ENCODE measurements at regions not wholly inside any gene's neighbourhood (a gene's known extent, or its start where the extent isn't known, plus 50 kb on each side); places are given as distances from the start of the nearest gene placed in this dataset.

DNA sequence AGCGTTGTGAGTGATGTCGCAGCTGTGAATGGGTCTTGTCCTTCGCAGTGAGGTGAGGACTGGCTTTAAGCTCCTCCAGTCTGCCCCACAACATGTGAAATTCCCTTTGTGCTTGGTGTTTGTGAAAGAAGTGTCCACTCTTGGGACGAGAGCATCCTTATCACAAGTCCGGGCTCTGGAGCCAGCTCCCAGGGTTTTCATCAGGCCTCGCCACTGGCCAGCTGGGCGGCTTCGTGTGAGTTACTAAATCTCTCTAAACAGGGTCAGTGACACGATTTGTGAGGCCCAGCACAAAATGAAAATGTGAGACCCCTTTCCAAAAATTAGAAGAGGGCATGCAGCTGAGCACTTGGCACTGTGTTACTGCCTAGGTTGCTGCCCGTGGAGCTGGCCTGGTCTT is 115.9 kb downstream of the VAPA start:
- no peak overlapping the region for H3K27ac ChIP-seq (replicated peaks)
- DNase-seq (ENCODE audit: low read depth in 1 of 2, low spot score in 1 of 2): no peak
- H3K4me3 ChIP-seq (replicated peaks; ENCODE audit: insufficient read depth, low read length): no peak overlapping the region
- TF ChIP-seq, protein P1, sequence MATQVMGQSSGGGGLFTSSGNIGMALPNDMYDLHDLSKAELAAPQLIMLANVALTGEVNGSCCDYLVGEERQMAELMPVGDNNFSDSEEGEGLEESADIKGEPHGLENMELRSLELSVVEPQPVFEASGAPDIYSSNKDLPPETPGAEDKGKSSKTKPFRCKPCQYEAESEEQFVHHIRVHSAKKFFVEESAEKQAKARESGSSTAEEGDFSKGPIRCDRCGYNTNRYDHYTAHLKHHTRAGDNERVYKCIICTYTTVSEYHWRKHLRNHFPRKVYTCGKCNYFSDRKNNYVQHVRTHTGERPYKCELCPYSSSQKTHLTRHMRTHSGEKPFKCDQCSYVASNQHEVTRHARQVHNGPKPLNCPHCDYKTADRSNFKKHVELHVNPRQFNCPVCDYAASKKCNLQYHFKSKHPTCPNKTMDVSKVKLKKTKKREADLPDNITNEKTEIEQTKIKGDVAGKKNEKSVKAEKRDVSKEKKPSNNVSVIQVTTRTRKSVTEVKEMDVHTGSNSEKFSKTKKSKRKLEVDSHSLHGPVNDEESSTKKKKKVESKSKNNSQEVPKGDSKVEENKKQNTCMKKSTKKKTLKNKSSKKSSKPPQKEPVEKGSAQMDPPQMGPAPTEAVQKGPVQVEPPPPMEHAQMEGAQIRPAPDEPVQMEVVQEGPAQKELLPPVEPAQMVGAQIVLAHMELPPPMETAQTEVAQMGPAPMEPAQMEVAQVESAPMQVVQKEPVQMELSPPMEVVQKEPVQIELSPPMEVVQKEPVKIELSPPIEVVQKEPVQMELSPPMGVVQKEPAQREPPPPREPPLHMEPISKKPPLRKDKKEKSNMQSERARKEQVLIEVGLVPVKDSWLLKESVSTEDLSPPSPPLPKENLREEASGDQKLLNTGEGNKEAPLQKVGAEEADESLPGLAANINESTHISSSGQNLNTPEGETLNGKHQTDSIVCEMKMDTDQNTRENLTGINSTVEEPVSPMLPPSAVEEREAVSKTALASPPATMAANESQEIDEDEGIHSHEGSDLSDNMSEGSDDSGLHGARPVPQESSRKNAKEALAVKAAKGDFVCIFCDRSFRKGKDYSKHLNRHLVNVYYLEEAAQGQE (IDR thresholded peaks at IDR 0.05; ENCODE audit: insufficient replicate concordance, low read depth): no peak
- TF ChIP-seq SPI1 (IDR thresholded peaks at IDR 0.05; ENCODE audit: borderline replicate concordance, low read depth): no peak
- TF ChIP-seq, protein P2, sequence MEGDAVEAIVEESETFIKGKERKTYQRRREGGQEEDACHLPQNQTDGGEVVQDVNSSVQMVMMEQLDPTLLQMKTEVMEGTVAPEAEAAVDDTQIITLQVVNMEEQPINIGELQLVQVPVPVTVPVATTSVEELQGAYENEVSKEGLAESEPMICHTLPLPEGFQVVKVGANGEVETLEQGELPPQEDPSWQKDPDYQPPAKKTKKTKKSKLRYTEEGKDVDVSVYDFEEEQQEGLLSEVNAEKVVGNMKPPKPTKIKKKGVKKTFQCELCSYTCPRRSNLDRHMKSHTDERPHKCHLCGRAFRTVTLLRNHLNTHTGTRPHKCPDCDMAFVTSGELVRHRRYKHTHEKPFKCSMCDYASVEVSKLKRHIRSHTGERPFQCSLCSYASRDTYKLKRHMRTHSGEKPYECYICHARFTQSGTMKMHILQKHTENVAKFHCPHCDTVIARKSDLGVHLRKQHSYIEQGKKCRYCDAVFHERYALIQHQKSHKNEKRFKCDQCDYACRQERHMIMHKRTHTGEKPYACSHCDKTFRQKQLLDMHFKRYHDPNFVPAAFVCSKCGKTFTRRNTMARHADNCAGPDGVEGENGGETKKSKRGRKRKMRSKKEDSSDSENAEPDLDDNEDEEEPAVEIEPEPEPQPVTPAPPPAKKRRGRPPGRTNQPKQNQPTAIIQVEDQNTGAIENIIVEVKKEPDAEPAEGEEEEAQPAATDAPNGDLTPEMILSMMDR (IDR thresholded peaks at IDR 0.05; ENCODE audit: insufficient read depth, low read length): no peak
- no peak for TF ChIP-seq GABPA (IDR thresholded peaks at IDR 0.05; ENCODE audit: low read depth)
- peaks cover 14% of the 10 kb centered on the region for H3K27me3 ChIP-seq (ENCODE audit: insufficient read depth, poor library complexity, severe bottlenecking)

DNA sequence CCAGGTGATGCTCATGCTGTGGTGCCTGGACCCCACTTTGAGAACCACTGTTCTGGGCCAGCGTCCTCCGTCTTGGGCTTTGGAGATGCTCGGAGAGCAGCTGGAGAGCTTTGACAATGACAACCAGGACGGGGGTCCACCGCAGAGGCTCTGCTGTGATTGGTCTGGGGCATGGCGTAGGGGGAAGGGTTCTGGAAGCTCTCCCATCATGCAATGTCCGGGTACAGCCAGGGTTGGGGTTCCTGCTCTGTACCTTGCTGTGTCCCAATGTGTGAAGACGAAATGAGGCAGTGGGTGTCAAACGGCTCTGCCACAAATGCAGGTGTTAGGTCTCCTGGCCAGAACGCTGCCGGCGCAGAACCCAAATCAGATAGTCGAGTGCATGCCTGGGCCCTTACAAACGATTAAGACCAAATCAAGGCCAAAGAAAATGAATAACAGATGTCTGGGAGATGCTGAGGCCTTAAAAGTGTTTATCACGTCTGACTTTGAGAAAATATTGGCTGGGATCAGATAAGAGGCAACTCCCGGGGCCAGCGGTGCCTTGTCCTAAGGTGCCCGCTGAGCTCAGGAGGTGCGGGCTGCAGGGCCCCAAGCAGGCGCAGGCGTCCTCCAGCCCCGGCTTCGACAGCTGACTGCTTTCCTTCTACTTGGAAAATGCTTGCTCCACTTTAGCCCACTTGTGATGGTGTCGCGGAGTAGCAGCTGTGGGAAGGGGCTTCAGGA is 117.2 kb downstream of the VAPA start:
- Histone ChIP-seq H3K27me3 (ENCODE audit: insufficient read depth, poor library complexity, severe bottlenecking) (peaks cover 18% of the 10 kb centered on the region), H3K4me3 (replicated peaks; ENCODE audit: insufficient read depth, low read length) (no peak overlapping the region), H3K27ac (replicated peaks) (no peak overlapping the region)
- TF ChIP-seq SPI1 (IDR thresholded peaks at IDR 0.05; ENCODE audit: borderline replicate concordance, low read depth): no peak
- TF ChIP-seq POLR2AphosphoS5 (IDR thresholded peaks at IDR 0.05; ENCODE audit: low read depth): no peak
- DNase-seq (ENCODE audit: low read depth in 1 of 2, low spot score in 1 of 2): no peak

DNA sequence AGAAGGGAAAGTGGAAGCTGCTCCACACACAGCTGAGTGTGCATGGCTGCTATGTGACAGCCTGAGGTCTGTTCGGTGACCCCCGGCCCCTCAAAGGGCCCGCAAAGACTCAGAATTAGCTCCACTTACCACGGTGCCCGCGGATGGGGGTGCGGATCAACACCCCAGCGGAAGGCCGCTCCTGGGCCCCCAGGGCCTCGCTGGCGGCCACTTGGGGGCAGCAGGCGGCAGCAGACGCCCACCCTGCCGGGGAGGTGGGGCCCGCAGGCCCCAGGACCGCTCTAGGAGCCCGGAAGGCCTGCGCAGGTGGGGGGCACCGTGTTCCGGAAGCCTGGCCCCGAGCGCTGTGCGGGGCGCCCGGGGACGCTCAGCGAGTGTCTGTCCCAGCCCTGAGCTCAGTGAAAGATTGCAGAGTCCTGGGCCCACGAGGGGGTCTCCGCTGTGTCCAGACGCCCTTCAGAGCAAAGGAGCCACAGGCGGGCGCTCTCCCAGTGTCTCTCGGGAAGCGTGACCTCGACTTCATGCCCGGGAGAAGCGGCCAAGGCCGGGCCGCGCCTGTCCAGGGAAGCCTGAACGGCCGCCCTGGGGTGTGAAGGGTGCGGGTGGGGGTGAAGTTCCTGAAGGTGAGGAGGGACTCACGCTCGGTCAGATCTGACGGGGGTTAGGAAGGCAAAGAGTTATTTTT is 118.7 kb downstream of the VAPA start:
- DNase-seq (ENCODE audit: low read depth in 1 of 2, low spot score in 1 of 2): no peak
- Histone ChIP-seq H3K4me3 (replicated peaks; ENCODE audit: insufficient read depth, low read length) (no peak overlapping the region), H3K27me3 (ENCODE audit: insufficient read depth, poor library complexity, severe bottlenecking) (peaks cover 20% of the 10 kb centered on the region), H3K27ac (replicated peaks) (no peak overlapping the region)
- TF ChIP-seq, protein P2 (IDR thresholded peaks at IDR 0.05; ENCODE audit: insufficient read depth, low read length): no peak
- TF ChIP-seq GABPA (IDR thresholded peaks at IDR 0.05; ENCODE audit: low read depth): no peak
- no peak for TF ChIP-seq SPI1 (IDR thresholded peaks at IDR 0.05; ENCODE audit: borderline replicate concordance, low read depth)
- no peak for TF ChIP-seq POLR2AphosphoS5 (IDR thresholded peaks at IDR 0.05; ENCODE audit: low read depth)

DNA sequence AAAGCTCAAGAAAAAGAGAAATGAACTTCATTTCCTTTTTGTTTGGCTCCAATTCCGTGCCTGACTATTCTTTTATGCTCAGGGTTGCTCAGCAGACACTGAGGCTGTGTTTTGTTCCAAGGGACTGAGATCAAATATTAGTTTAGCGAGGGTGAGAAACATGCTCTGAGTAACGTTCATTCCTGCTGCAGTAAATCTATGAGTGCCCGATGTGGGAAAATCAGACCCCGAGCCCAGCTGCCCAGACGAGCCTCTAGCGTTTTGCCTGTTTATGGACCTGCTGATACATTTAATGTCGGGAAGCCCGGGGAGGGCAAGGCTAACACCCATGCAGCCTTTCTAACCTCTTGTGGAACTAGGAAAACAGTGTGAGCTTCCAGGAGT is 119.2 kb downstream of the VAPA start:
- H3K4me3 ChIP-seq (replicated peaks; ENCODE audit: insufficient read depth, low read length): no peak overlapping the region
- no peak for DNase-seq (ENCODE audit: low read depth in 1 of 2, low spot score in 1 of 2)
- TF ChIP-seq GABPA (IDR thresholded peaks at IDR 0.05; ENCODE audit: low read depth) (no peak), POLR2AphosphoS5 (IDR thresholded peaks at IDR 0.05; ENCODE audit: low read depth) (no peak), SPI1 (IDR thresholded peaks at IDR 0.05; ENCODE audit: borderline replicate concordance, low read depth) (no peak)
- TF ChIP-seq, protein P2 (IDR thresholded peaks at IDR 0.05; ENCODE audit: insufficient read depth, low read length): no peak
- TF ChIP-seq, protein P1 (IDR thresholded peaks at IDR 0.05; ENCODE audit: insufficient replicate concordance, low read depth): no peak
- no peak overlapping the region for H3K27ac ChIP-seq (replicated peaks)
- peaks cover 20% of the 10 kb centered on the region for H3K27me3 ChIP-seq (ENCODE audit: insufficient read depth, poor library complexity, severe bottlenecking)

Measured in HL-60 (cell line).